ENCODE measurements at regions not wholly inside any gene's neighbourhood (a gene's known extent, or its start where the extent isn't known, plus 50 kb on each side); places are given as distances from the start of the nearest gene placed in this dataset.

GRCh38 chr14:40129159-40129558 is 696.9 kb upstream of the FBXO33 start:
- H3K36me3 Mint-ChIP-seq: no peaks in the 10 kb centered on the region
- H3K4me3 ChIP-seq (replicated peaks in 1 of 3; ENCODE audit: low read depth in 2 of 3, low read length in 3 of 3): no peak overlapping the region
- H2AFZ ChIP-seq (ENCODE audit: insufficient read depth, low read depth, low read length, poor library complexity, severe bottlenecking): no peak overlapping the region
- H3K79me2 ChIP-seq (ENCODE audit: insufficient read depth, low read length): no peaks in the 10 kb centered on the region
- no peak overlapping the region for H3K4me2 ChIP-seq (replicated peaks; ENCODE audit: extremely low read depth, low read length, poor library complexity, severe bottlenecking)
- H3K4me1 ChIP-seq (ENCODE audit: control insufficient read depth in 1 of 2, insufficient read depth in 2 of 2, low read length in 2 of 2): no peaks in the 10 kb centered on the region
- H3K27me3 Mint-ChIP-seq (ENCODE audit: low read depth in 3 of 3): peaks cover 0 to under 1% (median 0%) of the 10 kb centered on the region in 3 donors
- no peak for TF ChIP-seq CTCF (IDR thresholded peaks at IDR 0.05)
- H3K9me3 ChIP-seq (replicated peaks in 1 of 2; ENCODE audit: control insufficient read depth in 1 of 2, insufficient read depth in 1 of 2, low read length in 2 of 2): peaks cover 3 to 5% of the 10 kb centered on the region in 2 donors
- H3K27me3 ChIP-seq (ENCODE audit: control insufficient read depth in 2 of 2, insufficient read depth in 2 of 2, low read length in 2 of 2): no peaks in the 10 kb centered on the region
- no peak overlapping the region for H3K27ac ChIP-seq (ENCODE audit: low read depth in 1 of 2, low read length in 2 of 2)
- H3K27ac Mint-ChIP-seq: no peak overlapping the region
- H4K20me1 ChIP-seq (ENCODE audit: insufficient read depth, low read length): no peaks in the 10 kb centered on the region
- no peak overlapping the region for H3K9ac ChIP-seq (ENCODE audit: insufficient read depth, low read length, poor library complexity, severe bottlenecking)
- H3K9me3 Mint-ChIP-seq: peaks cover 0 to 10% (median 4%) of the 10 kb centered on the region in 7 donors
- intact Hi-C loops (cut with micrococcal nuclease): no loop called here
- no peaks in the 10 kb centered on the region for H3K36me3 ChIP-seq (replicated peaks in 1 of 2; ENCODE audit: control insufficient read depth in 1 of 2, insufficient read depth in 2 of 2, low read length in 2 of 2)
- no peak for DNase-seq
- no peak overlapping the region for H3K4me3 Mint-ChIP-seq
- H3K4me1 Mint-ChIP-seq: no peaks in the 10 kb centered on the region

GRCh38 chr14:40123816-40124215 is 691.6 kb upstream of the FBXO33 start:
- no peak overlapping the region for H3K27ac ChIP-seq (ENCODE audit: low read depth in 1 of 2, low read length in 2 of 2)
- Mint-ChIP-seq H3K4me1 (no peaks in the 10 kb centered on the region), H3K9me3 (peaks cover 0 to 17% (median 4%) of the 10 kb centered on the region in 7 donors), H3K36me3 (no peaks in the 10 kb centered on the region), H3K27ac (no peak overlapping the region), H3K4me3 (no peak overlapping the region), H3K27me3 (ENCODE audit: low read depth in 3 of 3) (peaks cover 0 to 2% (median 0%) of the 10 kb centered on the region in 3 donors)
- H3K4me1 ChIP-seq (ENCODE audit: control insufficient read depth in 1 of 2, insufficient read depth in 2 of 2, low read length in 2 of 2): no peaks in the 10 kb centered on the region
- H3K4me2 ChIP-seq (replicated peaks; ENCODE audit: extremely low read depth, low read length, poor library complexity, severe bottlenecking): no peak overlapping the region
- no peaks in the 10 kb centered on the region for H3K79me2 ChIP-seq (ENCODE audit: insufficient read depth, low read length)
- no peaks in the 10 kb centered on the region for H4K20me1 ChIP-seq (ENCODE audit: insufficient read depth, low read length)
- DNase-seq: no peak
- intact Hi-C loops (cut with micrococcal nuclease): no loop called here
- WGBS (ENCODE audit: insufficient coverage): 100% methylated on average over 1 of the region's 2 CpGs
- peaks cover 5 to 7% of the 10 kb centered on the region in 2 donors for H3K9me3 ChIP-seq (replicated peaks in 1 of 2; ENCODE audit: control insufficient read depth in 1 of 2, insufficient read depth in 1 of 2, low read length in 2 of 2)
- no peak overlapping the region for H3K4me3 ChIP-seq (replicated peaks in 1 of 3; ENCODE audit: low read depth in 2 of 3, low read length in 3 of 3)
- H3K9ac ChIP-seq (ENCODE audit: insufficient read depth, low read length, poor library complexity, severe bottlenecking): no peak overlapping the region
- no peak overlapping the region for H2AFZ ChIP-seq (ENCODE audit: insufficient read depth, low read depth, low read length, poor library complexity, severe bottlenecking)
- TF ChIP-seq CTCF (IDR thresholded peaks at IDR 0.05): no peak
- no peaks in the 10 kb centered on the region for H3K27me3 ChIP-seq (ENCODE audit: control insufficient read depth in 2 of 2, insufficient read depth in 2 of 2, low read length in 2 of 2)
- H3K36me3 ChIP-seq (replicated peaks in 1 of 2; ENCODE audit: control insufficient read depth in 1 of 2, insufficient read depth in 2 of 2, low read length in 2 of 2): no peaks in the 10 kb centered on the region
